RPMI7951 (cell line): ENCODE measurements at regions not wholly inside any gene's neighbourhood (a gene's known extent, or its start where the extent isn't known, plus 50 kb on each side); places are given as distances from the start of the nearest gene placed in this dataset.
"Not testable (repeated sequence)": the region's sequence is repeated elsewhere in the genome, so short reads cannot be mapped to it uniquely, and the experiment has no call there.

Experiments used
- DNase-seq: peaks from one replicate; pipeline ENCODE4 v3.0.0-alpha.2; 2012; ENCODE audit warnings: low read depth

DNA sequence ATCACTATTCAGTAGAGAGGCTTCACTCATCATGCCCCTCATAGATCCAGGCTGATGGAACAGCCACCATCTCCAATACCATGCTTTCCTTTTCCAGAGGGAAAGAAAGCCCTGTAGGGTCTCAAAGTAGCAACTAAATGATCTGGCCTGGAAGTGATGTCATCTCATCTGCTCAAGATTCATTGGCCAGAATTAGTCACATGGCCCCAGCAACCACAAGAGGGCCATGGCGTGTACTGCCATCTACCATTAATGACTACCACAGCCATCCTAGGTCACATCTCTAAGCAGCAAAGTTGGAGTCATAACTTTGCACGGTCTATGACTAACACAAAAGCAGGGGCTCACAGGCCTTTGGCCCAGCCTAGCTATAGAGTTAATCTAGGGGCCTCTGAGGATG lies 194.8 kb downstream of the KIT start:
- no peak for DNase-seq

DNA sequence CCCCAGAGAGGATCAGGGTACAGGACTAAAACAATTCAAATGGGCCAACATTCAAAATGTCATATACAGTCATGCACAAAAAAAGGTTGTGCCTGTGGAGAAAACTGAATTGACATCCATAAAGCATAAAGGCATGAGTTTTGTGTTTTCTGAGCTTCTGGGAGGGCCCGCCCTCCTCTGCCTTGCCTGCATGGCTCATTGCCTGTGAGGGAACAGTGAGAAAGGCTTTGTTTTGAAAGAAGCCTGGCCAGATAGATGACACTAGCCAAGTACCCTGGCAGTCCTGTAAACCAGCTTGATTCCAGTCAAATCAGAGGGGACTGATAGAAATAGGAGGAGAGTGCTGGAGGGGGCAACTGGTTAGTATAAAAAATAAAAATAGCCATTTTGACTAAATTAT lies 194.3 kb downstream of the KIT start:
- no peak for DNase-seq

DNA sequence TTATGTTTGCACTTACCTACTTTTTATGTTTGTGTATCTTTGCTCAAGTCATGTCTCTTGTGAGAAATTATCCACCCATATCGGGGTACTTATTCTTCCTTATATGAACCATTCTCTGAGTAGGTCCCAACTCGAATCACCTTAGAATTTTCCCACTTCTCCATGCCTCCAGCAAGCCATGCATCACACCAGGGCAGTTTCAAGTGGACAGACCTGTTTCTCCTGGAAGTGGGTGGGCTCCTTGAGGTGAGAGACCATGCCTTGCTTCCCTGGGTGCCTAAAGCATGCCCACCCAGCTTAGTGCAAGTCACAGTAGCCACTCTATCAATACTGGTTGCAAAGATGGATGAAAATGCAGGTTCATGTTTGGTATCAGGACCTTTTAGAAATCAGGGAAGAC lies 187.2 kb downstream of the KIT start:
- DNase-seq = no peak

DNA sequence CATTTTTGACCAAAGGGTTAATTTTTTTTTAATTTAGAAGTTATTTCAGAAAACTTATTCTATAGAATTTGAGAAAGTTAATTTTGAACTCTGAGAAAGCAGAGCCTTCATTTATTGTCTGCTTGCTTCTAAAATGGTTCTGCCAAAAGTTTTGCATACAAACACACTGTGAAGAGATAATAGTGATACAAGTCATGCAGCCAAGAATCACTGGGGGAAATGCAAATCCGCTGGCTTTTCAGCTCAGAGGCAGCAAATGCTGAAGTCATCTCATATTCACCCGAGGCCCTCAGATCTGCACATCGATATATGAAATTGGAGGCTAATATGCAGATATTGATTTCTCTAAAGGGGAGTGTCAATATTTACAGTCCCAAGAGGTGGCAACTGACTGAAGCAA lies 186.2 kb downstream of the KIT start:
- DNase-seq = no peak

DNA sequence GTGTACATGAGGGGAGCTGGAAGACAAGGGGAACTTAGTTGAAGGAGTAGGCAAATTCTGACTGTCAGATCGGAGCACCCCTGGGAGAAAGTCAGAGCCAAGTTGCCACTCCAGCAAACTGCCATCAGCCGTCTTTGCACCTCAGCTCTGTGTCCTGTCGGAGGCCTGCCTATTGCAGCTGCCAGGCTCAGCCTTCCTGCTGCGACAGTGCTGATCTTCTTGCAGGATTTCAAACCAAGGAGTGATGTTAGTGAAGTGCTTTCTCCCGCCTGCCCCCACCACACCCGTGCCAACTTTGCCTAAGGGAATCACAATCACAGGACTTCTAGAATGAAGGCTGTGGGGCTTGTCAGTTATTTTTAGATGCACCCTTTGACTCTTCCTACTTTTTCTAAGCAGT lies 185.3 kb downstream of the KIT start:
- DNase-seq = no peak

DNA sequence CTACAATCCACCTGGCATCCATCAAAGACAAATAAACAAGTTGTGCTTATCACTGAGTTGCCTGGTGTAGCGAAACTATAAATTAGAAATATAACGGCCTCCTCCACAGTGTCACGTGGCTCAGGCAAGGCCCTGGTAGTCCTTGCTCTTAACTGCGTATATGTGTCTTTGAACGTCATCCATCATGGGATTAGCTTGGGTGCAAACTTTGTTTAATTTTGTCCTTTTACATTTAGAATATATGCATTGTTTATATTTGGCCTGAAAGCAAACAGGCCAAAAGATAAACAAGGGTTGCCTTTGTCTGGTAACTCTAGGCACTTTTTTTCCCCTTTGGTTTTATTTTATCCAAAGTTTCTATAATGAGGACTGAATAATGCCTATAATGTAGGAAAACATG lies 184.9 kb downstream of the KIT start:
- DNase-seq = no peak

DNA sequence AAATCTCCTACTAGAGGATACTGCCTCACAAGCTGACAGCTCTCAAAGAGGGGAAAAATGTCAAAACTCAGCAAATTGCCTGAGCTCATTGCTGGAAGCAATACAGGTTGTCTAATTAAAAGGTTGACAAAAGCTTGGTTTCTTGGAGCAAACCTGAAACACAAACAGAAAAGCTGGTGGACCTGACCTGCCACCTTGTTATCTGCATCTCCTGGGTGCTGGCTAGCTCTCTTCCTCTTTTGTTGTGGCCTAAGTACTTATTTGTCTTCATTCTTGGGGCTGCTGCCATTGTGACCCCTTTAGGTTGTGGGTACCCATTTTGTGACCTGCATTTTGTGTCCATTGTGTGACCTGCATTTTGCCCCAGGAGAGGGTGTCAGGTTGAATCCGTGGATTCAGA lies 184.5 kb downstream of the KIT start:
- DNase-seq = no peak

DNA sequence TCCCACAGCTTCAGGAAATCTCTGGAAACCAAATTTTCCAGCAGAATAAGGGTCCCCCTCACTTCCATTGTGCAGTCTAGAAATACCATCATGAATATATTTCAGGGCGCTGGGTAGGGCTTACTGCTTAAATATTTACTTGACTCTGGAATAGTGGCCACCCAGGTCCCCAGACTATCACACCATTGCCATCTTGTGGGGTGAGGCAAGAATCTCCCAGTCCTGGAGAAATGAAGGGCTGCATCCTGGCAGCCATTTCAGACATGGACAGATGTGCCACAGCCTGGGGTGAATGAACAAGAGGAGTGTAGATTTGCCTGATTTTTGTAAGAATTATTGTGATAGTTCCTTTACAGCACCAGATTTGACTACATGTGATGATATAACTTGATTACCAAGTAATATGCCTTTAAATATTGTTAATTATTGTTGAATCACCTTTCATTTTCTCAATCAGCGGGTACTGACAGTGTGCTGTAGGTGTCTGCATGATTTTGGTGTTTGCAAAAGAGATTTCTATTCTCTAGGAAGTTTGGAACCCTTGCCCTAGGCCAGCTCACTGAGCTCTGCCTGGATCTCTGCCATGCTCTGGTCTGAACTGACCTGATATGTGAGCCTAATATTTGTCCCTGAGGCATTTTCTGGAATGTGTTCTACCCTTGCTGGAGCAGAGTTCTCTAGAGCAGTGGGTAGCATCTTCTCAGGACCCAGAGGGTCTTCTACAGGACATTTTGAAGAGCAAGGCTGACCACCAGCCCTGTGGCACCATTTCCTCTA lies 183.4 kb downstream of the KIT start:
- DNase-seq = peak; percentile 16

DNA sequence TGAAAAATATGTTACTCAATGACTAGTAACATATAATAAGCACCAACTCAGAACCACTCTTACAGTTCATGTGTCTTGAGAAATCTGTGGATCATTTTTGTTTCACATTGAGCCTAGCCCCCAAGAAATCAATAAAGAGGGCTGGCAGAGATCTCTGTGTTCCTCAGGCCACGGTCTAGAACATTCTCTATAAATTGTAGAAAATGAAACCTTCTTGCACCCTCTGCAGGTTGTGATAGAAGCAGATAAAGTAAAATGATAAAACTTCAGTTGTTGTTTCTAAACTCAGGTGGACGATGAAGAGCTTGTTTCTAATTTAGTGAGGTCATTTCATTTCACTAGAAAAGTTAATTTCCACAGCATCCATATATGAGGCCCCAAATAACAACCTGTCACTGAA lies 182.7 kb downstream of the KIT start:
- DNase-seq = no peak

DNA sequence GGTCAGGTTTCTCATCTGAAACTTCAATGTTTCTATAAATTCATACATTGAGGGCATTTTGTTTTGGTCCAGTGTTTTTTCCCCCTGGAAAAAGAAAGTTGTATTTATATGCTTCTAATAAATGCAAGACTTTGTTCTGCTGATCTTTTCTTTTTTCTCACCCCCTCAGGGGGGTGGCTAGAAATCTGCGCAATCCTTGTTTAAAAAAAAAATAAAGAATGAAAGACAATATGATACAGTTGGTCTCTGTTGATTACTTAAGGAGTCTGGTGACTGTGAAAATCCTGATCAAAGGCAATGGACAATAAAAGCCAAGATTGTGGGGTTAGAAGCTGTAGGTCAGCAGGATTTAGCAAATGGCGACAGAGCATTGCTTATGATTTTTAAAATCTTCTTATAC lies 180.5 kb downstream of the KIT start:
- no peak for DNase-seq

DNA sequence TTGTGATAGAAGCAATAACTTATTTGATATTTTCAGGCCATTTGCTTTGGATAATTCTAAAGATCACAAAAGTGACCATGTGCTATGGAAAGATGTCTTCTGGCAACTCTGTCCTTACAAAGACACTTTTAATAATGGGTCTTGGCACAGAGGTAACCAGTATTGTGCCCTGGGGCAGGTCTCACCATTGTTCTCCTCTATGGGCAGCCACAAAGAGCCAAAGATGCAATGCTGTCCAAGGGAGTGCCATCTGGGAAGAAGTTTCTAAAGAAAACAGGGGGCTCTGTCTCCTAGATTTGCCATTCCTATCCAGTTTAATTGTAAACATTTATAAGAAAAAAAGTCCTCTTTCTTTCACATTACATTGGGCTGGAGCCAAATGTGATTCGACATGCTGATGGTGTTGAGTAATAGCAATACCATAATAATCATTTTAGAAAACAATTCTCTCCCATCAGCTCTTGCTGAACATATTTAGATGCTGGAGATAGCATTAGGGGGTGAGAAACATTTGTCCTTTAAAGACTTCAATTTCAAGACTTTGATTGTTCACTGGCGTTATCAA lies 179.9 kb downstream of the KIT start:
- DNase-seq = peak; percentile 5

DNA sequence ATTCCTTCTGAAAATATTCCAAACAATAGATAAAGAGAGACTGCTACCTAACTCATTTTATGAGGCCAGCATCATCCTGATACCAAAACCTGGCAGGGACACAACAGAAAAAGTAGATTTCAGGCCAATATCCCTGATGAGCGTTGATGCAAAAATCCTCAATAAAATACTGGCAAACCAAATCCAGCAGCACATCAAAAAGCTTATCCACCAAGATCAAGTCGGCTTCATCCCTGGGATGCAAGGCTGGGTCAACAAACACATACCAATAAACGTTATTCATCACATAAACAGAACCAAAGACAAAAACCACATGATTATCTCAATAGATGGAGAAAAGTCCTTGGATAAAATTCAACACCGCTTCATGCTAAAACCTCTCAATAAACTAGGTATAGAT lies 170.6 kb downstream of the KIT start:
- not testable (repeated sequence) for DNase-seq

DNA sequence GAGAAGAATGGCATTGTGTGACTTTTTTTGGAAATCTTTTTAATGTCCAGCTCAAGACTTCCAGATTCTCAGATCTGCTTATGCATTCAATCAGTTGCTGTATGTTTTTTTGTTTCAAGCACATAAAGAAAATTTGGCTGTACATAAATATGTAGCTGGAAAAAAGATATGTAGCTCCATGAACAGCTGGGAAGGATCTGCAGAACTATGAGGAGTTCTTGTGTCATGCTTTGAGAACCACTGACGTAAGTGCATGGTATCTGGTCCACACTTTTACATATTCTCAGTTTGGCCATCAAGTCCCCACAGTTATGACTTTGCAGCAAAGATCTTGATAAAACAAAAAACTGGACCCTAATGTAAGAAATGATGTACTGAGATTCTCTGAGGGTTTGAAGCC lies 165.9 kb downstream of the KIT start:
- DNase-seq = no peak

DNA sequence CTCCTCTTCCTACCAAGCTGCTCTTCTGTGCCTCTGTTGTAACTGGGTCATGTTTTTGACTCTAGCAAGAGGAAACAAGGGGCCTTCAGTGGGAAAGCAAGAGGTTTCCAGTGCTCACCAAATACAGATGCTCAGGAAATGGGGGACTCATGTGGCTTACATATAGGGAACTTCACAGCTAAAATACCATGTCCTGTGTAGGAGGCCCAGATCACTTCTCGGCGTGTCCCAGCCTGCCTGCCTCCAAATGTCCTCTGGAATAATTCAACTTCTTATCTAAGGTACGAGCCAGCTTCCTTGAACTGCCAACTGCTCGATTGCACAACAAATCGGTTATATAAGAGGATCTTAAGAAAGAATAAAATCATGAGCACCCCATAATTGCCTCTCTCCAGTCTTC lies 161.3 kb downstream of the KIT start:
- DNase-seq = no peak

DNA sequence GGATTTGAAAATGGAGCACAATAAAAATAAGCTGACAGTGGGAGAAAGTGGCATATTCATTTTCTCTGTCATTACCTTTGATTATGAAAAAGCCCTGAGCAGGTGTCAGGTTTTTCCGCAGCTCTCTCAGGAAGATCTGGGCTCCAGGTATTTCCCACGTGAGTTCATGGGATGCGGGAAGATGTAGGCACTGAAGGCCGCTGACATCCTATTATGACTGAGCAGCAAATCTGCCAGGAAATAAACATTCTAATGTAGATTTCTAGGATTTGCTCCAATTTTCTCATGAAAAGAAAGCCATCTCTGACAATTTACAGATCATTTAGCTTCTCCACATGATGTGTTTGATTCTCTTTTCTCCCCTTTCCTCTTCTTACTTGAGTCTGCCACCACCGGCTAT lies 160.7 kb downstream of the KIT start:
- no peak for DNase-seq

DNA sequence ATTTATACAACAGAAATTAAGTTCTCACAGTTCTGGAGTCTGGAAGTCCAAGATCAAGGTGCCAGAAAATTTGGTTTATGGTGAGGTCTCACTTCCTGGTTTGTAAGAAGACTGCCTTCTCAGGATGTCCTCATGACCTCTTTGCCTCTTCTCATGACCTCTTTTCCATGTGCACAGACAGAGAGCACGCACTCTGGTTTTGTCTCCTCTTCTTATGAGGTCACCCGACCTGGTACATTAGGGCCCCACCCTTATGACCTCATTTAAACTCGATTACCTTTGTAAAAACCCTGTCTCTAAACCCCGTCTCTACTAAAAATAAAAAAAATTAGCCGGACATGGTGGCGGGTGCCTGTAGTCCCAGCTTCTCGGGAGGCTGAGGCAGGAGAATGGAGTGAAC lies 155.9 kb downstream of the KIT start:
- no peak for DNase-seq

DNA sequence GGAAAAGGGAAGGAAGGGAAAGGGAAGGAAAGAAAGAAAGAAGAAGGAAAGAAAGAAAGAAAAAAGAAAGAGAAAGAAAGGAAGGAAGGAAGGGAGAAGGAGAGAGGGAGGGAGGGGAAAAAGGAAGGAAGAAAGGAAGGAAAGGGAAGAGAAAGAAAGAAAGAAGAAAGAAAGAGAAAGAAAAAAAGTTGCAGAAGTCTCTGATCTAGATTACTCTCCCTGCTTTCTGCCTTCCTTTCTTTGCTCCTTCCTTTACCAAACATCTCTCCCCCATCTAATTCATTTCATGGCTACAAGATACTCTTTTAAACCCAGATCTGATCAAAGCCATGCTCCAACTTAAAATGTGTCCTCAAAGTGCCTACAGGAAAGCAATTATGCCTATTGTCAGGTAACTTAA lies 148.6 kb downstream of the KIT start:
- no peak for DNase-seq

DNA sequence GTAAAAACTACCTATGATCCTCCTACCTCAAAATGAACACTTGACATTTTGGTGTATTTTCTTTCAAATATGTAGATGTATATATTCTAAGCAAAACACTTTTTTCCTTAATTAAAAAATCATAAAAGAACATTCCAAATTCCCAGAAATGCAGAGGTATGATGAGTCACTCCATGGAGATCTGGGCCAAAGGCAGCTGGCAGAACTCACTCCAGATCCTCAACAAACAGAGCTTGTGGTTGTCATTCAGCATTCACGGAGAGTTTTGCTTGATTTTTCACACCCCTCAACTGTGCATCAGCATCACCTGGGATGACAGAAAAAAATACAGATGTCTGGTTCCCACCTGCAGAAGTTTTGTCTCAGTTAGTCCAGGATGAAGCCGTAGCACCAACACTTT lies 144.6 kb downstream of the KIT start:
- DNase-seq = no peak

DNA sequence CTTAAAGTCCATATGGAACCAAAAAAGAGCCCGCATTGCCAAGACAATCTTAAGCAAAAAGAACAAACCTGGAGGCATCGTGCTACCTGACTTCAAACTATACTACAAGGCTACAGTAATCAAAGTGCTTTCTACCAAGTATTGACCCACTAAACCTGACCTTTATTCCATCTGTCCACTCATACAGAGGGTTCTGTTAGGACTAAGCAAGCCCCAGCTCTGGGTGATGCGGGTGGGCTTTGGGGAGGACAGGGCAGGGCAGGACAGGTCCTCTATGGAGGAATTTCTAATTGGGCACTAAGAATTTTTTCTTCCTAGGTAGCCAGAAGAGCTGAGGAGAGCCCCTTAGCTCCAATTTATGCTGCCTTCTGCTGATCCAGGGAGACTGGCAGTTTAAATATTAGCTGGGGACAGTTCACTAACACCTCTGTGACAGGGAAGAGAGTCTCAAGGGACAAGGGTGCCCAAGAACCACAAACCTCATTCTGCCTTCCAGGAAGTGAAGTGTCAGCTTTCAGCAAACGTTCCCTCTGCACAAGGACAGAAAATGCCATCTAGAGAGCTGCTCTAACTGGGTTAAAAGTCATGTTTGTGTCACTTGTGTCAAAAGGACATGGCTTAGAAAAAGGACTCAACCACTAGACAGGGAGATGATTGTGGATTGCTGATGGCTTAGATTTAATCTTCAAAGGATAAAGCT lies 143.2 kb downstream of the KIT start:
- no peak for DNase-seq

DNA sequence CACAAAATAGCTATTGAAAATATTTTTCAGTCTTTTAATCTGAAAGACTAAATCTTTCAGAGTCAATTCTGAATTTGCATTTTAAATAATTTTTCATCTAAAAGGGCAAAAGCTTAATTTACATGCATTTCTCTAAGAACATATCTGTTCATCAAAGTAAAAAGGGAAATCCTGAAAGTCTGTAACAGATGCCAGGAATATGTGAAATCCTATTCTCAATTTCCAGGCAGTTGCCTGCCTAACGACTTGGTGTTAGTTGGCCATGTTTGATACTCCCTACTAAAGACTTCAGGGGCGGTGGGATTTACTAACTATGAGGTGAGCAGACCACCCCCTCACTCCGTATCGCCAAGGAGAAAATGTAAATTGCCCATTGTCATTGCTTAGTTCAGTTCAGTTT lies 136.8 kb downstream of the KIT start:
- DNase-seq = no peak

DNA sequence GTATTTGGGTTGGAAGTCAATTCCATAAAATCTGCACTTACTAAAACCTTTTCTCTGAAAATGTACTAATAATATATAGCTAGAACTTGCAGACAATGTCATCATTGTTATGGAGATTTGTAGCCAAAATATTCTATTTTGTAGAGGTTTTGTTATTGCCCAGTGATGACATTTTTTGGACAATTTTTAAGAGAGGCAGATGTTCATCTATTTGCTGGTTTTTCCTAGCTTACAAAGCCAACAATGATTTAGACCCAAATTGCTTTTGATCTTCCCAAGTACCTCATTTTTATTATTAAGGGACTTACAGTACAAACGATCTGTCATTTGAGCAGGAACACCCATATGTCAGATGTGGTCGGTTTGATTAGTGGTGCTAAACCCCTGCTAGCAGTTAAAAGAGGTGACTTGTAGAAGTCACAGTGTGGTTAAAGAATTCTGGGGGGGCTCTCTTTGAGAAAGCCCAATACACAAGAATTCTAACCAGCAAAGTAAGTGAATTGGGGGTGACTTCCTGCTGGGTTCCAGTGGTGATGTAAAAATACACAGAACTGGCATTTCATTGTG lies 136.2 kb downstream of the KIT start:
- DNase-seq = no peak
